D721Med (cell line): ENCODE measurements at regions not wholly inside any gene's neighbourhood (a gene's known extent, or its start where the extent isn't known, plus 50 kb on each side); places are given as distances from the start of the nearest gene placed in this dataset.

ENCODE experiments used
- DNase-seq: peaks from one replicate; pipeline ENCODE4 v3.0.0; 2011; ENCODE audit warnings: low spot score; ENCODE audit not compliant: insufficient read length
- FAIRE-seq: peaks from 2 replicates; lab custom pipeline; 2011; peaks lifted over from hg19 to GRCh38; lab: Jason Lieb, UNC
- TF ChIP-seq, protein P1 (sequence below): IDR thresholded peaks from 2 replicates; pipeline ENCODE4 v1.5.1; 2012; ENCODE audit warnings: mild to moderate bottlenecking, control low read depth; ENCODE audit not compliant: insufficient read depth; ENCODE audit errors: missing control alignments

DNA sequence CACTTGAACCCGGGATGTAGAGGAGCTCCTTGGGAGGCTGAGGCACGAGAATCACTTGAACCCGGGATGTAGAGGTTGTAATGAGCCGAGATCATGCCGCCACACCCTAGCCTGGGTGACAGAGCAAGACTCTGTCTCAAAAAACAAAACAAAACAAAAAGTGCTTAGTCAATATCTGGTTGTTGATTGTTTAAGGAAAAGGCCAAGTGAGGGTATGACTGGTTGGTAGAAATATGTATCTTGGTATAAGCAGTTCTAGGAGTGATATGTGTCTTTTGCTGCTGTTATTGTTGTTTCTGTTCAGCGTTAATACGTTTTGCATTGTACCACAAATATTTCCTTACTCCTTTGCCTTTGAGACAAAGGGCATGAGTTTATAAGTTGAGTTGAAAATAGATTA is 210.7 kb upstream of the DMRT1 start:
- DNase-seq: no peak
- TF ChIP-seq, protein P1, sequence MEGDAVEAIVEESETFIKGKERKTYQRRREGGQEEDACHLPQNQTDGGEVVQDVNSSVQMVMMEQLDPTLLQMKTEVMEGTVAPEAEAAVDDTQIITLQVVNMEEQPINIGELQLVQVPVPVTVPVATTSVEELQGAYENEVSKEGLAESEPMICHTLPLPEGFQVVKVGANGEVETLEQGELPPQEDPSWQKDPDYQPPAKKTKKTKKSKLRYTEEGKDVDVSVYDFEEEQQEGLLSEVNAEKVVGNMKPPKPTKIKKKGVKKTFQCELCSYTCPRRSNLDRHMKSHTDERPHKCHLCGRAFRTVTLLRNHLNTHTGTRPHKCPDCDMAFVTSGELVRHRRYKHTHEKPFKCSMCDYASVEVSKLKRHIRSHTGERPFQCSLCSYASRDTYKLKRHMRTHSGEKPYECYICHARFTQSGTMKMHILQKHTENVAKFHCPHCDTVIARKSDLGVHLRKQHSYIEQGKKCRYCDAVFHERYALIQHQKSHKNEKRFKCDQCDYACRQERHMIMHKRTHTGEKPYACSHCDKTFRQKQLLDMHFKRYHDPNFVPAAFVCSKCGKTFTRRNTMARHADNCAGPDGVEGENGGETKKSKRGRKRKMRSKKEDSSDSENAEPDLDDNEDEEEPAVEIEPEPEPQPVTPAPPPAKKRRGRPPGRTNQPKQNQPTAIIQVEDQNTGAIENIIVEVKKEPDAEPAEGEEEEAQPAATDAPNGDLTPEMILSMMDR: no peak
- no peak for FAIRE-seq

DNA sequence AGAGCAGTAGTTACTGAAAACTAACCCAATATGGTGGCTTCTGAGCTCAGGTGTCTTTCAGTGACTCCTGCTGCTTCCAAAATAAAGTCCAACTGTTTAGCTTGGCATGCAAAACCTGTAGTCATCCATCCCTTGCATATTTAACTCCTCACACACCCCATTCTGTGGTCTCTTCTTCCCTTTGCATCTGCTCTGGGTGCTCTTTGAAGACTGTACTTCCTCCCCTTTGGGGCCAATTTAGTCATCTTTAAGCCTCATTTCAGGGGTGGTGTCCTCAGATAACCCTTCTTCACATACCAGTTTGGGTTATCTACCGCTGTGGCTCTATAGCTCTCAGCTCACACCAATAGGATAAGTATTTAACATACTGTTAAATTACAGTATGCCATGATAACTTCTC is 209.9 kb upstream of the DMRT1 start:
- TF ChIP-seq, protein P1: no peak
- FAIRE-seq: no peak

DNA sequence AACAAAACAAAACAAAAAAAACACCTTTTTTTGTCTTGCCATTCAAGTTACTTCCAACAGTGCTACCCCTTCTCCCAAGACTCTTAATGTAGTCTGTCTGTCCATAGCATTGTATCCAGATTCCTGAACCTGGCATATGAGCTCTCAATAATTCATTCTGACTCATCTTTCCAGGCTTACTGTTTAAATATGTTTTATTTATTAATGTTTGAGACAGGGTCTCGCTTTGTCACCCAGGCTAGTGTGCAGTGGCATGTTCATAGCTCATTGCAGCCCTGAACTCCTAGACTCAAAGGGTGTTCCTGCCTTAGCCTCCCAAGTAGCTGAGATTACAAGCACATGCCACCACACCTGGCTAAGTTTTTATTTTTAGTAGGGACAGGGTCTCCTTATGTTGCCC is 208.0 kb upstream of the DMRT1 start:
- no peak for DNase-seq
- TF ChIP-seq, protein P1: no peak
- FAIRE-seq: no peak

More for the DNA sequence above, 209.9 kb upstream of the DMRT1 start:
- no peak for DNase-seq

DNA sequence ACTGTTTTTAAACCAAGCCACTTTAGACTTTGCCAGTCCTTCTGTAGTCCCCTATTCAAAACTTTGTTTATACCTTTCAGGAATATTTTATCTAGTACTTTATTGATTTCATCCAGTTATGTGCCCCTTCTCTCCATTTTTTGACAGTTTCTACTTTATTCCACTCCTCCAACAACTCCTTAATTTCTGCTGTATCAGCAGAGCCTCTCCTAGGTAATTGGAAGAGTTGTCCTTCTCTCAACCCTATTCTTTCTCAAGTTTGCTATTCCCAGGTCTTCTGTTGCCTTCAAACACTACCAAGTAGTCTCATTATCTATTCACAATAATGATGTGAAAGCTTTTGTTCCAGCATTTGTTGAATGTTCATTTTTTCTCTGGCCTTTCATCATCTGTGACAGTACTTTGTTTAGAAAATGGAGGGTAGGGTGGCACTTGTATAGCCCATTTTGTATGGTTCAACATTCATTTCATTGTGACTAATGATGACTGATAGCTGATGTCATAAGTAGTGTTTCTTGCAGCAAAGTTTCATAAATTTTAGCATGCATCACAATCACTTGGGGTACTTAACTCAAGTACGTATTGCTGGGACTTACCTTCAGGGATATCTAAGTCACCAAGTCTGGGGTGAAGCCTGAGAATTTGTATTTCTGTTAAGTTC is 204.4 kb upstream of the DMRT1 start:
- TF ChIP-seq, protein P1: no peak
- no peak for DNase-seq
- no peak for FAIRE-seq

DNA sequence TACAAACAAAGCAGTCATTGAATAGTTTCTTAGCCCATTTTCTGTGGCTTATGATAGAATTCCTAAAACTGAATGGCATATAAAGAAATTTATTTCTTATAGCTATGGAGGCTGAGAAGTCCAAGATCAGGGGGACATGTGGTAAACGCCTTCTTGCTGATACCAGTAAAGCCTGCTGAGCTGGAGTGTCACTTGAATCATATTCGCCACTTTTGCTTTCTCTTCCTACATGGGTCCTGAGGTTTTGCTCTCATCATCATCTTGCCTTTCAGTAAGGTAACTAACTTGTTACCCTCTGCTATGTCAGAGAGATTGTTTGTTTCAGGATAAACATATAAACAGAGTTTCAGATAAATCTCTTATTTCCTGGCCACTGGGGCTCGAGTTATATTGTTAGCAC is 203.3 kb upstream of the DMRT1 start:
- DNase-seq: no peak
- FAIRE-seq: peak; percentile 32
- TF ChIP-seq, protein P1: no peak

DNA sequence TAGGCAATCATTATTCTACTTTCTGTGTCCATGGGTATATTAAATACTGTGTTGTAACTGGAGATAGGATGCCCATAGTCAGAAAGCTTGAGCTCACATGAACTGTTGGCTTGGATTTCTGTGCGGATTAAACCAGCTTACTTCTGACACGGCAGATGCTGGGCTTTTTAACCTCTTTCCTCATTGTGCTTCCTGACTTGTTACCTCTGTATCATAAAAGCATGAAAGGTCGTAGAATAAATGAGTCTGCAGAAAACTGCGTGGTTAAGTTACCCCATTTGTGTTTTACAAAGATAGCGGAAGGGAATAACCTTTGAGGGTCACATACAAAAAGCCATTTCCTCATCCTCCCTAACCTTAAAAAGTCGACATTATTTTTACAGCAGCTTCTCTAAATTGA is 199.5 kb upstream of the DMRT1 start:
- FAIRE-seq (peak; percentile 98), DNase-seq (no peak)
- TF ChIP-seq, protein P1: no peak

DNA sequence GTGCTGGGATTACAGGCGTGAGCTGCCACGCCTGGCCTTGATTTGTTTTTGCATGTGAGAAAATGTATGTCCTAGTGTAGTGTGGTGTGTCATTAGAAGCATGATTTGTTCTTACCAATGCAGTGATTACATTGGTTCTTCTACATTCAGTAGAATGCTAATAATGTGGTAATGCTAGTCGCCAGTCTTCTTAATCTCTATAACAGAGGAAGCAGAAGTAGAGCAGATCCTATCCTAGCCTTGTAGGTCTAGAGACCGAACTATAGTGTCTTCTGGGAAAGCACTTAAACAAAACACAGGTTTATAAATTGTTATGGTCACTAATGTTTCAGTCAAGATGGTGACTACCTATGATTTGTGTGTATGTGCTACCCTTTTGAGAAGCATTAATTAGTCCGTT is 197.5 kb upstream of the DMRT1 start:
- no peak for FAIRE-seq
- TF ChIP-seq, protein P1: no peak
- no peak for DNase-seq
